ENCODE measurements at regions not wholly inside any gene's neighbourhood (a gene's known extent, or its start where the extent isn't known, plus 50 kb on each side); places are given as distances from the start of the nearest gene placed in this dataset.
"Not testable (repeated sequence)": the region's sequence is repeated elsewhere in the genome, so short reads cannot be mapped to it uniquely, and the experiment has no call there.

GRCh38 chr9:62798884-62799850 is 1609.3 kb downstream of the SPATA31A7 start:
- H3K27ac ChIP-seq (ENCODE audit: low read depth, low read length); H3K36me3 ChIP-seq (ENCODE audit: control insufficient read depth, insufficient read depth, low read length); H3K79me1 ChIP-seq (ENCODE audit: low read length); H3K23ac ChIP-seq (ENCODE audit: low read length); H3K4ac ChIP-seq (ENCODE audit: low read depth, low read length); H2BK120ac ChIP-seq (ENCODE audit: low read depth, low read length); H3K27me3 ChIP-seq (ENCODE audit: insufficient read depth, low read length, poor library complexity); H2BK15ac ChIP-seq (replicated peaks; ENCODE audit: low read depth); H2AK5ac ChIP-seq (ENCODE audit: low read length); H3K4me3 ChIP-seq (ENCODE audit: low read length); H3K18ac ChIP-seq (ENCODE audit: low read length); H4K8ac ChIP-seq (ENCODE audit: low read depth, low read length); H3K4me1 ChIP-seq (ENCODE audit: control insufficient read depth, low read depth, low read length); H4K5ac ChIP-seq (ENCODE audit: low read length); H3K79me2 ChIP-seq (ENCODE audit: control insufficient read depth, insufficient read depth, low read length); H2BK5ac ChIP-seq (ENCODE audit: low read length): not testable (repeated sequence)
- DNase-seq, result peak; percentile 61
- Histone ChIP-seq H3K4me2 (ENCODE audit: low read length) (peak overlapping the region; percentile 24), H3K9ac (ENCODE audit: low read length) (peak overlapping the region; percentile 22), H3K56ac (ENCODE audit: low read length) (peak overlapping the region; percentile 51)
- no CpG with 5 or more reads among the region's 35 CpGs for WGBS (ENCODE audit: extremely low coverage, insufficient coverage, low lambda C conversion rate)

- H2BK5ac ChIP-seq (ENCODE audit: low read length); H2AK5ac ChIP-seq (ENCODE audit: low read length); H2BK120ac ChIP-seq (ENCODE audit: low read depth, low read length); H3K27me3 ChIP-seq (ENCODE audit: insufficient read depth, low read length, poor library complexity); H3K4me3 ChIP-seq (ENCODE audit: low read length); H3K79me2 ChIP-seq (ENCODE audit: control insufficient read depth, insufficient read depth, low read length); H3K4ac ChIP-seq (ENCODE audit: low read depth, low read length); H3K79me1 ChIP-seq (ENCODE audit: low read length); H4K8ac ChIP-seq (ENCODE audit: low read depth, low read length); H3K36me3 ChIP-seq (ENCODE audit: control insufficient read depth, insufficient read depth, low read length); H3K23ac ChIP-seq (ENCODE audit: low read length); H3K27ac ChIP-seq (ENCODE audit: low read depth, low read length); H4K5ac ChIP-seq (ENCODE audit: low read length); H3K4me1 ChIP-seq (ENCODE audit: control insufficient read depth, low read depth, low read length); H2BK15ac ChIP-seq (replicated peaks; ENCODE audit: low read depth): not testable (repeated sequence)
- peak; percentile 66 for DNase-seq
- Histone ChIP-seq H3K4me2 (ENCODE audit: low read length) (peak overlapping the region; percentile 36), H3K18ac (ENCODE audit: low read length) (peak overlapping the region; percentile 41), H3K9ac (ENCODE audit: low read length) (peak overlapping the region; percentile 17), H3K56ac (ENCODE audit: low read length) (peak overlapping the region; percentile 47)
- WGBS (ENCODE audit: extremely low coverage, insufficient coverage, low lambda C conversion rate), result no CpG with 5 or more reads among the region's 36 CpGs
Observed at GRCh38 chr9:62799851-62800371, 1610.1 kb downstream of the SPATA31A7 start.

GRCh38 chr9:62800451-62801371 is 1610.9 kb downstream of the SPATA31A7 start:
- H3K27me3 ChIP-seq (ENCODE audit: insufficient read depth, low read length, poor library complexity); H3K79me1 ChIP-seq (ENCODE audit: low read length); H4K8ac ChIP-seq (ENCODE audit: low read depth, low read length); H2BK15ac ChIP-seq (replicated peaks; ENCODE audit: low read depth); H3K4me1 ChIP-seq (ENCODE audit: control insufficient read depth, low read depth, low read length); H3K79me2 ChIP-seq (ENCODE audit: control insufficient read depth, insufficient read depth, low read length); H3K27ac ChIP-seq (ENCODE audit: low read depth, low read length); H3K23ac ChIP-seq (ENCODE audit: low read length); H3K4ac ChIP-seq (ENCODE audit: low read depth, low read length); H4K5ac ChIP-seq (ENCODE audit: low read length); H2BK120ac ChIP-seq (ENCODE audit: low read depth, low read length); H2AK5ac ChIP-seq (ENCODE audit: low read length); H2BK5ac ChIP-seq (ENCODE audit: low read length); H3K4me3 ChIP-seq (ENCODE audit: low read length); H3K36me3 ChIP-seq (ENCODE audit: control insufficient read depth, insufficient read depth, low read length): not testable (repeated sequence)
- DNase-seq, result peak; percentile 83
- Histone ChIP-seq H3K9ac (ENCODE audit: low read length) (peak overlapping the region; percentile 17), H3K4me2 (ENCODE audit: low read length) (peak overlapping the region; percentile 2), H3K18ac (ENCODE audit: low read length) (peak overlapping the region; percentile 41), H3K56ac (ENCODE audit: low read length) (peak overlapping the region; percentile 47)
- WGBS (ENCODE audit: extremely low coverage, insufficient coverage, low lambda C conversion rate), result no CpG with 5 or more reads among the region's 30 CpGs

- not testable (repeated sequence) for H4K8ac ChIP-seq (ENCODE audit: low read depth, low read length); H2BK15ac ChIP-seq (replicated peaks; ENCODE audit: low read depth); H2BK120ac ChIP-seq (ENCODE audit: low read depth, low read length); H3K4me1 ChIP-seq (ENCODE audit: control insufficient read depth, low read depth, low read length); H2AK5ac ChIP-seq (ENCODE audit: low read length); H3K23ac ChIP-seq (ENCODE audit: low read length); H2BK5ac ChIP-seq (ENCODE audit: low read length); H3K27me3 ChIP-seq (ENCODE audit: insufficient read depth, low read length, poor library complexity); H3K27ac ChIP-seq (ENCODE audit: low read depth, low read length); H3K36me3 ChIP-seq (ENCODE audit: control insufficient read depth, insufficient read depth, low read length); H3K79me2 ChIP-seq (ENCODE audit: control insufficient read depth, insufficient read depth, low read length); H4K5ac ChIP-seq (ENCODE audit: low read length); H3K4ac ChIP-seq (ENCODE audit: low read depth, low read length); H3K79me1 ChIP-seq (ENCODE audit: low read length); H3K18ac ChIP-seq (ENCODE audit: low read length)
- DNase-seq, result peak; percentile 86
- Histone ChIP-seq H3K4me3 (ENCODE audit: low read length) (peak overlapping the region; percentile 3), H3K56ac (ENCODE audit: low read length) (peak overlapping the region; percentile 93), H3K9ac (ENCODE audit: low read length) (peak overlapping the region; percentile 39), H3K4me2 (ENCODE audit: low read length) (peak overlapping the region; percentile 30)
- no CpG with 5 or more reads among the region's 15 CpGs for WGBS (ENCODE audit: extremely low coverage, insufficient coverage, low lambda C conversion rate)
Observed at GRCh38 chr9:62801372-62801811, 1611.6 kb downstream of the SPATA31A7 start.

GRCh38 chr9:62801961-62802718 is 1612.3 kb downstream of the SPATA31A7 start:
- WGBS (ENCODE audit: extremely low coverage, insufficient coverage, low lambda C conversion rate), result no CpG with 5 or more reads among the region's 63 CpGs
- H2BK15ac ChIP-seq (replicated peaks; ENCODE audit: low read depth); H3K23ac ChIP-seq (ENCODE audit: low read length); H3K79me1 ChIP-seq (ENCODE audit: low read length); H4K5ac ChIP-seq (ENCODE audit: low read length); H3K79me2 ChIP-seq (ENCODE audit: control insufficient read depth, insufficient read depth, low read length); H3K4me1 ChIP-seq (ENCODE audit: control insufficient read depth, low read depth, low read length); H3K27me3 ChIP-seq (ENCODE audit: insufficient read depth, low read length, poor library complexity); H2AK5ac ChIP-seq (ENCODE audit: low read length); H2BK5ac ChIP-seq (ENCODE audit: low read length); H3K36me3 ChIP-seq (ENCODE audit: control insufficient read depth, insufficient read depth, low read length): not testable (repeated sequence)
- H3K4ac ChIP-seq (ENCODE audit: low read depth, low read length), result peak overlapping the region; percentile 99
- peak; percentile 90 for DNase-seq
- peak overlapping the region; percentile 43 for H3K27ac ChIP-seq (ENCODE audit: low read depth, low read length)
- H3K4me2 ChIP-seq (ENCODE audit: low read length), result peak overlapping the region; percentile 59
- peak overlapping the region; percentile 100 for H3K18ac ChIP-seq (ENCODE audit: low read length)
- H2BK120ac ChIP-seq (ENCODE audit: low read depth, low read length), result peak overlapping the region; percentile 69
- peak overlapping the region; percentile 91 for H4K8ac ChIP-seq (ENCODE audit: low read depth, low read length)
- peak overlapping the region; percentile 82 for H3K9ac ChIP-seq (ENCODE audit: low read length)
- H3K4me3 ChIP-seq (ENCODE audit: low read length), result peak overlapping the region; percentile 54
- H3K56ac ChIP-seq (ENCODE audit: low read length), result peak overlapping the region; percentile 93
